H1 (cell line): ENCODE measurements at regions not wholly inside any gene's neighbourhood (a gene's known extent, or its start where the extent isn't known, plus 50 kb on each side); places are given as distances from the start of the nearest gene placed in this dataset.

Experiments
- BCL11A ChIP-seq, 2 experiments: IDR thresholded peaks; one replicate each; pipeline ENCODE4 v1.6.1; 2011; ENCODE audit warnings: low read depth in 2 of 2, low read length in 2 of 2, mild to moderate bottlenecking in 2 of 2
- CREB1 ChIP-seq: IDR thresholded peaks from 2 replicates; pipeline ENCODE4 v1.6.1; 2012; ENCODE audit warnings: inconsistent platforms
- CTBP2 ChIP-seq: IDR thresholded peaks from 2 replicates; pipeline ENCODE4 v1.7.0; 2011; ENCODE audit warnings: borderline replicate concordance, mild to moderate bottlenecking, moderate library complexity, mixed read lengths, low read length; ENCODE audit not compliant: insufficient read depth, insufficient read length
- NANOG ChIP-seq: IDR thresholded peaks from 2 replicates; pipeline ENCODE4 v1.6.1; 2011; ENCODE audit warnings: low read length, low read depth, mild to moderate bottlenecking, inconsistent platforms; ENCODE audit not compliant: insufficient read depth, poor library complexity, severe bottlenecking
- TEAD4 ChIP-seq: IDR thresholded peaks from 2 replicates; pipeline ENCODE4 v1.6.1; 2012; ENCODE audit warnings: low read depth, low read length, inconsistent platforms, mixed read lengths

GRCh38 chr9:118809160-118809625 is 560.0 kb downstream of the BRINP1 start (continued):
- TF ChIP-seq CREB1 = no peak
- TF ChIP-seq CTBP2 = no peak
- no peak for TF ChIP-seq NANOG
- TF ChIP-seq BCL11A (IDR thresholded peaks at IDR 0.05; ENCODE audit: low read depth in 2 of 2, low read length in 2 of 2) = no peak
- TF ChIP-seq TEAD4 = no peak
